Thyroid gland (tissue), 4 donors: ENCODE measurements at regions not wholly inside any gene's neighbourhood (a gene's known extent, or its start where the extent isn't known, plus 50 kb on each side); places are given as distances from the start of the nearest gene placed in this dataset.

Experiments
- POLR2A ChIP-seq, 2 donors: fragments of 450-650 bp; IDR thresholded peaks; one replicate each; pipeline ENCODE4 v1.6.1; 2017; ENCODE audit warnings: antibody characterized with exemption in 2 of 2, mild to moderate bottlenecking in 2 of 2, moderate library complexity in 1 of 2
- TF ChIP-seq, protein P1 (sequence below), 6 experiments: fragments of 200-600 bp in 3 of 6; fragments of 450-650 bp in 3 of 6; sonication (generic) in 3 of 6; IDR thresholded peaks; one replicate each; pipeline ENCODE4 v1.5.1; 2016 to 2019; ENCODE audit warnings: antibody characterized with exemption in 6 of 6, mild to moderate bottlenecking in 2 of 6, inconsistent platforms in 1 of 6, moderate library complexity in 1 of 6

DNA sequence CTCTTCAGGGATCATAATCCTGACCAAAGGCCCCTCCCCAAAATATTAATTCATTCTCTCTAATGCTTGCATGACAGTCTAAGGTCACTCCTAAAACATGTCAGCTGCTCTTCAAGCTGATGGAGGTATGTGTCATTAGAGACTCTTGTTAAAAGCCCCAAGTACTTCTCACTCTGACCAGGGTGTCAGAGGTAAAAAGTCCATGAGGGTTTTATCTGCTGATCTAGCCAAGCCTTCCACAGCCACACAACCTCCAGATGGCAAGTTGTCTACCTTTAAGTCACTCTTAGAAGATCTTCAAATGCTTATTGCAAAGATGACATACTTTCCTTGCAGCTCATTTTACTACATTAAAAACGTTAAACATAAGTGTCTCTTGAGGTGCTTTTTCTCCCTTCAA lies 83.6 kb upstream of the ETAA1 start:
- TF ChIP-seq, protein P1, sequence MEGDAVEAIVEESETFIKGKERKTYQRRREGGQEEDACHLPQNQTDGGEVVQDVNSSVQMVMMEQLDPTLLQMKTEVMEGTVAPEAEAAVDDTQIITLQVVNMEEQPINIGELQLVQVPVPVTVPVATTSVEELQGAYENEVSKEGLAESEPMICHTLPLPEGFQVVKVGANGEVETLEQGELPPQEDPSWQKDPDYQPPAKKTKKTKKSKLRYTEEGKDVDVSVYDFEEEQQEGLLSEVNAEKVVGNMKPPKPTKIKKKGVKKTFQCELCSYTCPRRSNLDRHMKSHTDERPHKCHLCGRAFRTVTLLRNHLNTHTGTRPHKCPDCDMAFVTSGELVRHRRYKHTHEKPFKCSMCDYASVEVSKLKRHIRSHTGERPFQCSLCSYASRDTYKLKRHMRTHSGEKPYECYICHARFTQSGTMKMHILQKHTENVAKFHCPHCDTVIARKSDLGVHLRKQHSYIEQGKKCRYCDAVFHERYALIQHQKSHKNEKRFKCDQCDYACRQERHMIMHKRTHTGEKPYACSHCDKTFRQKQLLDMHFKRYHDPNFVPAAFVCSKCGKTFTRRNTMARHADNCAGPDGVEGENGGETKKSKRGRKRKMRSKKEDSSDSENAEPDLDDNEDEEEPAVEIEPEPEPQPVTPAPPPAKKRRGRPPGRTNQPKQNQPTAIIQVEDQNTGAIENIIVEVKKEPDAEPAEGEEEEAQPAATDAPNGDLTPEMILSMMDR (IDR thresholded peaks at IDR 0.05): no peak
- no peak for TF ChIP-seq POLR2A (IDR thresholded peaks at IDR 0.05)
